GM18511 (cell line): ENCODE measurements at regions not wholly inside any gene's neighbourhood (a gene's known extent, or its start where the extent isn't known, plus 50 kb on each side); places are given as distances from the start of the nearest gene placed in this dataset.

Experiments used
- ATAC-seq: cut with Tn5 transposase; IDR thresholded peaks from one replicate; pipeline ENCODE4 v1.9.1; 2021; ENCODE audit warnings: mild to moderate bottlenecking, moderate library complexity; ENCODE audit not compliant: unreplicated experiment

DNA sequence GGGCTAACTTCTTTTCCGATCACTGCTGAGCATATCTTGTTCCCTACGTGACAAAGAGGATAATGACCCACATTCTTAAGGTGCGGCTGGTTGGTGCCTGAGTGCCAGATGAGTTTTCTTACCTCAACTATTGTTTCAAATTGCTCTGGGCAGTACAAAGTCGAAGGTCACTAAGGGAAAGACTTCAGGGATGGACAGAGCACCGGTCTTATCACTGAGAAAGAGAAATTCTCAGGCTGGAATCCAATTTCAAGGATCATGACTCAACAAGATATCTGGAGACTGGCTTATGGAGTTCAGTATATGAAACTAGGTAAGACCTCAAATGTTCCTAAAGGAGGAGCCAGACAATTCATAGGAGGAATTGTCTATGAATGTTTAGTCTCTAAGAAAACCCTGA, 780.3 kb downstream of the SUGCT start:
- no peak for ATAC-seq
